Stimulated activated CD4-positive, alpha-beta T cell treated with anti-CD3 and anti-CD28 coated beads, Interleukin-15, amount 100 ng/mL, for 24 hours (primary cell): ENCODE measurements at regions not wholly inside any gene's neighbourhood (a gene's known extent, or its start where the extent isn't known, plus 50 kb on each side); places are given as distances from the start of the nearest gene placed in this dataset.
A peak's percentile ranks its signal among the peaks of the same experiment; 100 is the strongest.
"Not testable (repeated sequence)": the region's sequence is repeated elsewhere in the genome, so short reads cannot be mapped to it uniquely, and the experiment has no call there.

ENCODE experiments used
- DNase-seq: peaks from one replicate; pipeline ENCODE4 v3.0.0-alpha.2; 2020

DNA sequence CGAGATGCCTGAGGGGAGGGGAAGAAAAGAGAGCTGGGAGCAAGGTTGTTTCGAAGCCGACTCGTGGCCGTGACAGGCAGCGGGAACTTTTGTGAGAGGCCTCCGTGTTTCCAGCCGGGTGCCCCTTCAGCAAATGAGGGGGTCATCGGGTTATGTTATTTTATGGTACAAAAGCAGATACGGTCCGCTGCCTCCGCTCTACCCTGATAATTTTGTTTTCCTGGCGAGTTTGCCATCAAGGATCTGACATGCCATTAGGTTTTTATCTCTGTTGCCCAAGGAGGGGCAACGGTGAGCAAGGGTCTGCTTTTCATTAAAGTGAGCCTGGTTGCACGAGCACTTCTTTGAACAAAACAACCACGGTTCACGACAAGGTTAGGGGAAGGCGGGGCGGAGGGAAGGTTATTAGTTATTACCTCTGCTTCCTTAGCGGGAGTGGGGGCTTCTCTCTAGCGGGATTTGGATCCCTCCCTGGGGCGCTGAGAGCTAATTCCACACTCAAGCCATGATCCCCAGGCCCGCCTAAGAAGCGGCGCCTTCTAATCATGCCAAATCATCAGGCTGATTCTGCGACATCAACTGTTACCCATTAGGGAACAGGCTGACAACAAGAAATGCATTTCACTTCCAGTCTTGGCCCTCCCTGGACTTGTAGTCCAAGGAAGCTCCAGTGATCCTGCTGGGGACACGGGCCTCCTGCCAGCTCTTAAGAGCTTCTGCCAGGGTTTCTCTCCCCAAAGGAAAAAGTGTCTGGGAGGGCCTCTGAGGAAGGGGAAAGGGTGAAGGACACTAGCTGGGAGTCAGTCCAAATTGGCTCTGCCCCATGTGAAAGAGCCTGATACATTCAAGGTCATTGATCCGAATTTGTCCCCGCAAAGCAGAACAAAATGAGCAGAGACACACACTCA lies 617.7 kb downstream of the MID1IP1 start:
- DNase-seq, result no peak

DNA sequence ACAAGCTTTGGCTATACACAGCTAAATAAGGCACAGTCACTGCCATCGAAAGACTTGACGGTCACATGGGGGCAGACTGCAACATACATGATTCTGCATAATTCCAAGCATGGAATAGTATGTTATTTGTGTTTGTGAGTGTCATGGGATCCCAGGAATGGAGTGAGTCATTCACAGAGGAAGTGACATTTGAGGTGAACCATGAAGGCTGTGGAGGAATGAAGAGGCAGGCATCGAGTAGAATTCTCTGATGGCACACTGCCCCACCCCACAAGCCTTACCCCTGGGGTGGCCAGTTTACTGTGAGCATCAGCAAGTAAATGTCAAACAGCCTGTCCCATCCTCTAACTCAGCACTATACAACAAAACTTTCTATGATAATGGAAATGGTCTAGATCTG lies 619.7 kb downstream of the MID1IP1 start:
- no peak for DNase-seq

DNA sequence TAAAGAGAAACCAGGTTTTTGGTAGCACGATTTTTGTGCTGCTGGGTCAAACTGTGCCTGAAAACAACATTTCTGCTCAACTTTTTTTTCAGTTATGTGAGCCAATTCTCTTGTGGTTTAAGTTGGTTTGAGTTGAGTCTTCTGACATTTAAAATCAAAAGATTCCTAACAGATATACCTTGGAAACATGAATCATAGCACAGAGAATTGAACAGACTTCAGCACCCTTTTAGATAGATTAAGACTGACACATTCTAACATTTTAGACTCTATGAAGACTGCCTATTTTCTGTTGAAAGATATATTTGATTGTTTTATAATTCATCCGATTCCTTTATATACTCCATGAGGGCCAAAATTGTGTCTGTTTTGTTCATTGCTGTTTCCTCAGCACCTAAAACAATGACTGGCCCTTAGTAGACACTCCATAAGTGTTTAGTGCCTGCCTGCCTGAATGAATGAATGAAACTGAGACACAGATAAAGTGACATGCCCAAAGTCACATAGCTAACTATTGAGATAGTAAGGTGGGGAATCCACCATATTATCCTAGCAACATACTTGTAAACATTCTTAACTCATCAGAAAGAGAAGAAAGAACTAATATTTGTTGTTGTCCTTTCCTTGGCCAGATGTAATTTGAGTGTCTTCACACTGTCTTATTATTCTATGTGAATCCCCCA lies 624.0 kb downstream of the MID1IP1 start:
- DNase-seq, result no peak

DNA sequence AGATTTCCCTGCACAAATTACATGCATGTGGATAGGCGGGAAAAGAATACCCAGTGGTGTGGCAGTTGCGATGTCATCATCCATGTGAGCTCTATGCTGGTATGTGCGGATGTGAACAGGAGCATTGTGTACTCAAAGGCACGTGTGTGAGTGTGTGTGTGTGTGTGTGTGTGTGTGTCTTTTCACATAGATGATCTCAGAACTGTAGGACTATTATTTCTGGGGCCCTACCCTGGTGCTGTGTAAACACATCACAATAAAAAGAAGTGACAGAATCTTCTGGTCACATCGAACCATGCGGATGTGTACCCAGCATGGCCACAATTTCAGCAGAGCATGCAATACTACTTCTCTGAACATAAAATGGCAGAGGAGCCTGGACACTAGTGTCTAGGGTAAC lies 624.8 kb downstream of the MID1IP1 start:
- DNase-seq, result no peak

DNA sequence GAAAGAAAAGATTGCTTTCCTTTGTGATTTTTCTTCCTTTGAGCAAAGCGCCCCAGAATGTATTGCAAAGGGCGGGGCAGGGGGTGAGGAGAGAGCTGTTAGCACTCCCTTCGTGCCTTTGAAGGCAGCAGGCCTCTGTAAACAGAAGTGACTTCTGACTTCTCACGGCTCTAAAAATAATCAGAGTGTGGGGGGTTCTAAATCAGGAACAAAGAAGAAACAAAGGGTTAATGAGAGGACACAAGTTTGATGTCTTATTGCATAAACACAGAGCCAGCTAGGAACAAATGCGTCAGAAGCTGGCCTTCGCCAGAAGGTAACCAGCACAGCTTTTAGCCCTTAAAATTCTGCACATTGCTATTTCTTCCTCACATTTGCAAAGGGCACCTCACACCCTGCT lies 626.2 kb downstream of the MID1IP1 start:
- peak; percentile 16 for DNase-seq

DNA sequence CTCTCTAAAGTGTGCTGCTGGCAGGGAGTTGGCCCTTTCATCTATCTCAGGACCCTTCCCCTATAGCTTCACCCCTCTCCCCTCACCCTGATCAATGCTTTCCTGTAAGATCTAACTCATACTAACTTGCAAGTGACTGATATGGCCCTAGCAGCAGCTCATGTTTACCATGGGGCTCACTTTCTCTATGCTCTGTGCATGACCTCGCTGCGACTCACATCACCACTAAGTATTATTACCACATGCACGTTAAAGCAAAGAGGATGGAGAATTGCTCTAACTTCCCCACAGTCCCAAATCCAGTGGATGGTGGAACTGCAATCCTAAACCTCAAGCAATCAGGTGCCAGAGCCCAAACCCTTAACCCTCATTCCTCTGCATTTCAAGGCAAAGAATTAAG lies 626.6 kb downstream of the MID1IP1 start:
- peak; percentile 62 for DNase-seq

DNA sequence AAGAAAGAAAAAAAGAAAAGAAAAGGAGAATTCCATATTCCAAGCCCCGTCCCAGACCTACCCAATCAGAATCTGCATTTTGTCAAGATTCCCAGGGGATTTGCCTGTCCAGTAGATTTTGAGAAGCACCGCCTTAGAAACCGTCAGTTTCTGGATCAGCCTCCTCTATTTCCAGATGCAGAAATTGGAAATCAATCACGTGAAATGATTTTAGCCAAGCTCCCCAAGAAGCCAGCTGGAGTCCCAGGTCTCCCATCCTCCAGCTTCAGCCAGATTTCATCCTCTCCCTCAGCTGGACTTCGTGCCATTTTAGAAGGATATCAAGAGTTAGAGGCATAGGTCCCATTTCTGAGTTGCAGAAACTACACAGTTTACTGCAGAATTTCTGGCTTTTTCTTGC lies 629.3 kb downstream of the MID1IP1 start:
- DNase-seq, result no peak

DNA sequence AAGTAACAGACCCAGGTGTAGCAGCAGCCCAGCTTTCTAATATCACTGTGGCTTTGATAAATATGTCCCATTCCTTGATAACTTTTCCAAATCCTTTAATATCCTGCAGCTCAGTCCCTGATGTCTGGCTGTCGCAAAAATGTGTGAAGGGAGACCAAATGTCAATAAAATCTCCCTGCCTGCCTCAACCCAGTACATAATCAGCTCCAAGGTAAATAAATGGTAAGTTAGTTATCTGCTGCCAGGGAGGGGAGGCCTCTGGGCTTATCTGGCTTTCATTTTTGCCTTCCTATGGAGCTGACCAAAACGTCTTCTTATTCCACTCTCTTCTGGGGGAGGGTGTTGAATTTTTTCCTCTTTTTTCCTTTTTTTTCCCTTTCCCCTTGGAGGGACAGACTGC lies 630.6 kb downstream of the MID1IP1 start:
- DNase-seq, result no peak

DNA sequence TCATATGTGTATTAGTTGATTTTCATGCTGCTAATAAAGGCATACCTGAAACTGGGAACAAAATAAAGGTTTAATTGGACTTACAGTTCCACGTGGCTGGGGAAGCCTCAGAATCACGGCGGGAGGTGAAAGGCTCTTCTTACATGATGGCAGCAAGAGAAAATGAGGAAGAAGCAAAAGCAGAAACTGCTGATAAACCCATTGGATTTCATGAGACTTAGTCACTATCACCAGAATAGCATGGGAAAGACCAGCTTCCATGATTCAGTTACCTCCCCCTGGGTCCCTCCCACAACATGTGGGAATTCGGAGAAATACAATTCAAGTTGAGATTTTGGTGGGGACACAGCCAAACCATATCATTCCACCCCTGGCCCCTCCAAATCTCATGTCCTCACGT lies 633.4 kb downstream of the MID1IP1 start:
- not testable (repeated sequence) for DNase-seq

DNA sequence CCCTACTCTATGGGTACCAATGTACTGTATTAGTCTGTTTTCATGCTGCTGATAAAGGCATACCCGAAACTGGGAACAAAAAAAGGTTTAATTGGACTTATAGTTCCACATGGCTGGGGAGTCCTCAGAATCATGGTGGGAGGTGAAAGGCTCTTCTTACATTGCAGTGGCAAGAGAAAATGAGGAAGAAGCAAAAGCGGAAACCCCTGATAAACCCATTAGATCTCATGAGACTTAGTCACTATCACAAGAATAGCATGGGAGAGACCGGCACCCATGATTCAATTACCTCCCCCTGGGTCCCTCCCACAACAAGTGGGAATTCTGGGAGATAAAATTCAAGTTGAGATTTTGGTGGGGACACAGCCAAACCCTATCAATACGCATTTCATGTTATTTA lies 635.3 kb downstream of the MID1IP1 start:
- DNase-seq, result not testable (repeated sequence)

DNA sequence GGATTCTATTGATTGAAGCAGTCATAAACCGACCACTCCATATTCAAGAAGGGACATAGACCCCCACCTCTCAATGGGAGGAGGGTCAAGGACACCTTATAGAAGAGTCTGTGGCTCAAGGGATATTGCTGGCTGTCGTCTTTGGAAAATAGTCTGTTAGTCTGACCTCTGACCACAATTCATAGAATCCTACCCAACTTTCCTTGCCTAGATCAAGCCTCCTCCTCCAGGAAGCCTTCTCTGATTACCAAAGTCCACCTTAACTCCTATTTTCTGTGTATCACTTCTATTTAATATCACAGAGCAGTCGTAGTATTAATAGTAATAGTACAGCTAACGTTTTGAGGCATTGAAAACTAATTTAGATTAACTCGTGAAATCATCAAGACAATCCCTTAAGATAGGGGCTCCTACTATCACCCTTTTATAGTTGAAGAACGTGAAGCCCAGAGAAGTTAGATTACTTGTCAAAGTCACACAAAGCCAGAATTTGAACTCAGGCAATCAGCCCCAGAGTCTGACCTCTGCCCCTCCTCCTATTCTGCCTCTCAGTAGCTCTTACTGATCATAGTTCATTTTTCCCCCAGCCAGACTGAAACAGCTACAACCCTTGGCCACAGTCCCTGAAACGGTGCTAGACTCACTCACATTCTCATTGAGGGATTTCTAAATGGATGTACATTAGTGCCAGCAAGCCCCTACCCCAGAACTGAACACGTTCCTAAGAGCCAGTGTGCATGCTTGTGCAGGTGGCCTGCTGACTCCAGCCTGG lies 636.6 kb downstream of the MID1IP1 start:
- DNase-seq, result no peak

DNA sequence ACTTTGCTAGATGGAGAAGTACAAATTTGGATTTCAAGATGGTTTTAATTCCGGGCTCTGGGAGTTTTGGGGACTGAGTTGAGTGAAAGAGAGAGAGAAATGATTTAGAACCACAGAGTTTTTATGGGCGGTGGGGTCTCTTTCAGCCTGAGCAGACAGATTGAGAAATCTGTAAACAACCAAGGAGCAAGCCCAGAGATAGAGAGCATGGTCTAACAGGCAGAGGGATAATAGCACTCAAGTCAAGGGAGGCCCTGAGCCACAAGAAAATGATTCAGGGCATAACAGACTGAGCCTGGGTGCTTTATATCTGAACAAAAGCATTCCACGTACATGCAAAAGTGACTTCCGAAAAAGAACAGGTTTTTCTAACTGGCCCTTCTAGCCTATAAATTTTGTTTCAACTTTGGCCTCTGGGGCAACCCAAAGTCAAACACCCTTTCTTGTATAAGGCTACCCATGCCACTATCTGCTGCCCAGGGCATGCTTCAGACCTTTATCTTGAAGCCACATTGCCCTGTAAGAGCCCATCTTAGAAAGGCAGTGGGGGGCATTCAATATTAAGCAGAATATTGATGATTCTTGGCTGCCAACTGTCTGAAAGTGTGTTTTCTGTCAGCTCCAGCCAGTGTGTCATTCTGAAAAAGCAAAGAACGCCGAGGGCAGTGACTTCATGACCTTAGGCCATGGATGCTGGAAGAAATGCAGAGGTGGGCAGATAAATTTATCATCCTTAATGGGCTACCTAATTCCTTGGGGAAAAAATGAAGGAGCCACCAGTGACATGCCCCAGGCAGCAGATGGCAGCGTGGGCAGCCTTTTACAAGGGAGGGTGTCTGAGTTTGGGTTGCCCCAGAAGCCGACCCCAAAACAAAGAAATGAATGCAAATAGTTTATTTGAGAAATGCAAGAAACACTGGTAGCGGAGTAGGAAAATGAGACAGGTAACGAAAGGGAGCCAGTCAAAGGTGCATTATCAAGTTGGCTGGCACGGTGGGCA lies 637.6 kb downstream of the MID1IP1 start:
- DNase-seq, result no peak

DNA sequence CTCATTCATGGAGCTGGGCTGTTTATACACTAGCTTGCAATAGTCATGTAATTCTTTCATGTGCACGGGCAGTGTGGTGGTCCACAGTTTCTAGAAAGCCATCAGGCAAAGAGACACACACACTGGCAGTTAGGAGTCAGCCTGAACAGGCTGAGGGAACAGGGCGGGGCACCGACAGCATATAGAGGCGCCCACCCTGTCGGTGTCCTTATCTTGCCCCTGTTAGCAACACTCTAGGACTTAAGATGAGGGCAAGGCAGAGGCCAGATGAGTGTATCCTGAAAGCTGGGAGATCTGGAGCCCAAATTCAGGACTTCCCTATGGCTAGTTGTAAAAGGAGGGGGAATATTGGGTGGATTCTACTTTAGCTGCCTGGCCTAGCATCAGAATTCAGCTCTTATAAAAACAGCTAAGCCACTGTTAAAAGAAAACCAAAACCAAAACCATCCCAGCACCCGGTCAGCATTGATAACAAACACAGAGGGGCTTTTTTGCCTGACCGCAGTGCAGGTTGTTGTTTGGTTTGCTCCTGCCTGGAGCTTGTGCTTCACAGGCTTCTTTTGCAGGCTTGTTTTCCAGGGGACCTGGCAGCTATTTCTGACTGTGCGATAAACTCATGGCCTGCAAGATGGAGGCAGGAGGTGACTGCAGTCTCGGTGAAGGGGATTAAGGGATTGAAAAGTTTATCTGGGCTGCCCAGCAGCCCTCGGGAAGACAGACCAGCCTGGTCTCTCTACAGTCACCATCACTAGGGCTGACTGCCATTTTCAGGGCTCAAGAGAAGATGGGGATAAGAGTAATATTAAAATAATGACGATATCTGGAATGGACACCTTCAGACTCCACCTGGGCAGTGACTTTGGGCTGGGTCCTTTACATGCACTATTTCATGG lies 638.9 kb downstream of the MID1IP1 start:
- DNase-seq, result no peak

DNA sequence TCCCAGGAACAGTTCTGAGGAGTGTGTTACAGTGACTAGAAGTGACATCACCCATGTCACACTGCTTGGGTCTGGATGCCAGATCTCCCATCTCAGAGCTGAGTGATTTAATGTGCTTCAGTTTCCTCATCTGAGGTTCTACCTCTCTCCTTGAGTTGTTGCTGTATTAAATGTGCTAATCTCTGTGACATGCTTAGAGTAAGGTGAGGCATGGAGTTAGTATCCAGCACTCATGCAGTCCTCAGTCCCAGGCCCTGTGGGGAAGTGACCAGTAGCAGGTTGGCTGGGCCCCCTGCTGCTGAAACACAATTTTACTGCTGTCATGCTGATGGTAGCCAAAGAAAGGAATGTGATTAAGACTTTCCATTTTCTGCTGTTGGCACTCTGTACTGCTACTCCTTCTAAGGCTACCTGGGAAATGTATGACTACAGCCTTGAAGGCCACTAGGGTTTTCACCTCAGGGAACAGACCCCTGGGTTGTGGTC lies 639.6 kb downstream of the MID1IP1 start:
- DNase-seq, result peak; percentile 25

DNA sequence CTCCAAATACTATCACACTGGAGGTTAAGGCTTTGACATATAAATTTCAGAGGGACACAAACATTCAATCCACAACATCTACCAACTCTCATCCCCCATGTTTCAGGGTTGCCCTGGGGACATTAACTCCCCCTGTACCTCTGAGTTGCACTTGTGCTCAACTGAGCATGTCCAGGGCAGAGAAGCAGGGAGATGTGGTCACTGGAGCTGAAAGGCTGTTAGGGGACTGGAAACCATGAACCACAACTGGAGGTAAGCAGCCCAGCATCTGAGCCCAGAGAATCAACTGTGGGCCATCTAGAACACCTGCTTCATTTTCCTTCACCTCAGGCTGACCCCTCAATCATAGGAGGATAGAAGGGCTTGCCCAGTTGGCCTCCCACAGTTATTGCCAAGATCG lies 641.1 kb downstream of the MID1IP1 start:
- DNase-seq, result no peak

DNA sequence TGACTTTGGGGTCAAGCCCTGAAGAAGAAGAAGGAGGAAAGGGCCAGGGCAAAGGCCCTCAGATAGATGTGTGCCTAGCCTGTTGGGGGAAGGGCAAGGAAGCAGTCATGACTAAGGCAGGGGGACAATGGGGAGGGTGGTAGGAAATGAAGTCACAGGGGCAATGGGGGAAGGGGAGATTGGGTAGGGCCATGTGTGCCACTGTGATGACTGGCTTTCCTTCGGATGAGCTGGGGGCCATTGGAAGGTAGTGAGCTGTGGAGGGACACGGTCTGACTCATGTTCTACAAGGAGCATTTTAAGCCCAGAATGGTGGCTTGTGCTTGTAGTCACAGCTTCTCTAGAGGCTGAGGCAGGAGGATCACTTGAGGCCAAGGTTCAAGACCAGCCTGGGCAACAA lies 642.0 kb downstream of the MID1IP1 start:
- DNase-seq, result no peak

DNA sequence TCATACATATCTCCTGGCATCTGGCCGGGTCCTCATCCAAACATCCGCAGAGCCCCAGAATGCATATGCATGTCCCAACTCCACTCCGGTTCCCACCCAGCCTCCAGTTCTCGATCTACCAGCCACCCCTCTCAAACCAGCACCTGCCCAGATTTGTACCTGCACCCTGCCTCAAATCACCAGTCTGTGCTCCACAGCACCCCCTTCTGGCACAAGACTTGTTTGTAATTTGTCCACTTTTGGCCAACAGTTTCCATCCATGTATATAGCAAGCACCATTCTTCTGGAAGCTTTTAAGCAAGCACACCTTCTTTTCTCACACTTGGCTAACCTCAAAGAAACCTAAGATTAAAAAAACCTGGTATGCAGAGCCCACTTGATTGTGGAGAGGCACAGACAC lies 644.1 kb downstream of the MID1IP1 start:
- peak; percentile 68 for DNase-seq

DNA sequence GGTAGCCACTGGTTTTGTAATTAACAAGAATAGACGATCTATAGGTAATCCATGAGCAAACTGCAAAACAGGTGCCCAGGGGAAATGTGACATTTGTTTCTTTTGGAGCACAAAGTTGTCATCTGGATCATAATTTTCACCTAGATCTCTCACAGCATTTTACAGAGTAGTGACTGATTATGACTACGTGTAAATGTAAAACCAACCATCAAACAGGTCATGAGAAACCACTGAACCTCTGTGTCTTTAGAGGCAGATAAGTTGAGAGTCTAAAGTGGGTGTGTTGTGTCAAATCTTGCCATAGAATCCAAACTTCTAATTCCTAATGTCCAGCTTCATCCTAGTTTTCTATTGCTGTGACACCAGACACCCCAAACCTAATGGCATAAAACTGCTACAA lies 648.1 kb downstream of the MID1IP1 start:
- no peak for DNase-seq

DNA sequence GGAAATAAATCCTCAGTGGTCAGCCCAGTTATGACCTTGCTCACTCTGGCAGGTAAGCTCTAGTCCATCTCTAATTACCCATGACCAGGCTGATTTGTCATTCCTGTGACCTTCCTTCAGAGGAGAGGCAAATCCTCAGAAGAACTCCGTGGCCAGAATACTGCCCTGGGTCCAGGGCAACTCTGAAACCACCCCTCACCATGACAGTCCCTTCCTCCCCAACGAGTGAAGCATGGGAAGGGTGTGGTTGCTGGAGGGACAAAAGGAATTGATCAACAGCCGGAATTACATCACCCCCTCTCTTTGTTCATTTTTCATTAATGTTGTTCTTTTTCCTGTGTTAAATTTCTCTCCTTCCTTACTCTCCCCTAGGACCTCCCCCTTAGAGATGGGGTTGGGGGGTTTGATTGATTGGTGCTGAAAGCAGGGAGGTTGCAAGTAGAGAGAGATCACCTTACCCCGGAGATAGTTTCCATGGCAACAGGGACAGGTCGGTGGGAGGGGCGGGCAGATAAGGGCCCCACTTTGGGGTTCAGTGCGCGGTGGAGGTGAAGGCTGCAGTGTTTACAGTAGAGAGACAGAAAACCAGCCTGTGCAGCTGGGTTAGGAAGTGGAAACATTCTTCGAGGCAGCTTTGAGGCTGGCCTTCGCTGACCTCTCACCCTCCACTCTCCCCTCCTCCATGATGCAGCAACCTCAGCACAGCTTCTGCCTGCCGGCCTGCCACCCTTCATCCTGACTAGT lies 647.4 kb downstream of the BCOR start:
- DNase-seq, result no peak

DNA sequence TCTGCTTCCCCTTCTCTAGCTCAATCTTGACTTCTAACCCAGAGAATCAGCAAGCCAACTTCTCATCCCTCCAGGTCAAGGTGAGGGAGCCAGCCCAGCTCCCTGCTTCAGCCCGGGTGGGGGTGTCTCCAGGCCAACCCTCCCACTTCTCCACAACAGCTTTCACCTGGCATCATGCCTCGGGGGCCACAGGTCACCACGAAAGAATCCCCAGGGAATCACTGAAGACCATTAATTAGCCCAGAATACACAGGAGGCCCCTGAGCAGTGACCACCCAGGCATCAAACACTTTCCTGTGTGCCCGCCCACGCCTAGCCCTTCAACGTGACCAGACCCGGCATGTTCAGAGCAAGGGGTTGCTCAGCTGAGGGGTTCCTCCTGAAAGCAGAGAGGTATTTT lies 646.7 kb downstream of the BCOR start:
- DNase-seq, result no peak
